ENCODE measurements at regions not wholly inside any gene's neighbourhood (a gene's known extent, or its start where the extent isn't known, plus 50 kb on each side); places are given as distances from the start of the nearest gene placed in this dataset.
"Not testable (repeated sequence)": the region's sequence is repeated elsewhere in the genome, so short reads cannot be mapped to it uniquely, and the experiment has no call there.

- H3K4me3 ChIP-seq (ENCODE audit: low read depth in 1 of 2, low read length in 2 of 2), result no peak overlapping the region
- no peak overlapping the region for H3K4me2 ChIP-seq (ENCODE audit: insufficient read depth, low read length)
- H3K79me2 ChIP-seq (ENCODE audit: insufficient read depth, low read length), result no peaks in the 10 kb centered on the region
- H3K4me1 ChIP-seq (ENCODE audit: insufficient read depth, low read length), result no peaks in the 10 kb centered on the region
- no peak overlapping the region for H3K9ac ChIP-seq (ENCODE audit: low read depth, low read length)
- H4K20me1 ChIP-seq (ENCODE audit: insufficient read depth, low read length), result no peaks in the 10 kb centered on the region
- H3K27ac ChIP-seq (ENCODE audit: low read length), result no peak overlapping the region
- H2AFZ ChIP-seq (ENCODE audit: low read depth, low read length), result no peak overlapping the region
- H3K36me3 ChIP-seq (ENCODE audit: insufficient read depth, low read length), result no peaks in the 10 kb centered on the region
- H3K27me3 ChIP-seq (ENCODE audit: insufficient read depth, low read length, poor library complexity), result no peaks in the 10 kb centered on the region
- DNase-seq (no peak), ATAC-seq (ENCODE audit: insufficient read depth, low read depth) (no peak)
- H3K9me3 ChIP-seq (ENCODE audit: insufficient read depth, low read length, severe bottlenecking), result no peaks in the 10 kb centered on the region
- TF ChIP-seq EZH2 (IDR thresholded peaks at IDR 0.05; ENCODE audit: borderline replicate concordance, low read depth, low read length, severe bottlenecking) (no peak), CTCF (IDR thresholded peaks at IDR 0.05; ENCODE audit: borderline replicate concordance, extremely low read depth, low read length, poor library complexity, severe bottlenecking) (no peak)
Observed at GRCh38 chr18:51253476-51253875, 56.0 kb upstream of the MEX3C start.

GRCh38 chr18:51255693-51256092 is 58.2 kb upstream of the MEX3C start:
- DNase-seq (no peak), ATAC-seq (ENCODE audit: insufficient read depth, low read depth) (no peak)
- Histone ChIP-seq H3K27ac (ENCODE audit: low read length) (no peak overlapping the region), H3K9me3 (ENCODE audit: insufficient read depth, low read length, severe bottlenecking) (no peaks in the 10 kb centered on the region), H3K9ac (ENCODE audit: low read depth, low read length) (no peak overlapping the region), H3K4me1 (ENCODE audit: insufficient read depth, low read length) (no peaks in the 10 kb centered on the region), H3K4me3 (ENCODE audit: low read depth in 1 of 2, low read length in 2 of 2) (no peak overlapping the region), H3K27me3 (ENCODE audit: insufficient read depth, low read length, poor library complexity) (no peaks in the 10 kb centered on the region), H2AFZ (ENCODE audit: low read depth, low read length) (no peak overlapping the region), H4K20me1 (ENCODE audit: insufficient read depth, low read length) (no peaks in the 10 kb centered on the region), H3K79me2 (ENCODE audit: insufficient read depth, low read length) (no peaks in the 10 kb centered on the region), H3K36me3 (ENCODE audit: insufficient read depth, low read length) (no peaks in the 10 kb centered on the region), H3K4me2 (ENCODE audit: insufficient read depth, low read length) (no peak overlapping the region)
- no peak for TF ChIP-seq EZH2 (IDR thresholded peaks at IDR 0.05; ENCODE audit: borderline replicate concordance, low read depth, low read length, severe bottlenecking)
- TF ChIP-seq CTCF (IDR thresholded peaks at IDR 0.05; ENCODE audit: borderline replicate concordance, extremely low read depth, low read length, poor library complexity, severe bottlenecking), result no peak

GRCh38 chr18:51257150-51257549 is 59.7 kb upstream of the MEX3C start:
- H3K9ac ChIP-seq (ENCODE audit: low read depth, low read length), result no peak overlapping the region
- no peak for TF ChIP-seq EZH2 (IDR thresholded peaks at IDR 0.05; ENCODE audit: borderline replicate concordance, low read depth, low read length, severe bottlenecking)
- no peak for TF ChIP-seq CTCF (IDR thresholded peaks at IDR 0.05; ENCODE audit: borderline replicate concordance, extremely low read depth, low read length, poor library complexity, severe bottlenecking)
- no peak overlapping the region for H3K4me3 ChIP-seq (ENCODE audit: low read depth in 1 of 2, low read length in 2 of 2)
- H3K27me3 ChIP-seq (ENCODE audit: insufficient read depth, low read length, poor library complexity), result no peaks in the 10 kb centered on the region
- no peaks in the 10 kb centered on the region for H3K36me3 ChIP-seq (ENCODE audit: insufficient read depth, low read length)
- no peaks in the 10 kb centered on the region for H3K4me1 ChIP-seq (ENCODE audit: insufficient read depth, low read length)
- ATAC-seq (ENCODE audit: insufficient read depth, low read depth) (no peak), DNase-seq (no peak)
- no peak overlapping the region for H3K27ac ChIP-seq (ENCODE audit: low read length)
- H3K9me3 ChIP-seq (ENCODE audit: insufficient read depth, low read length, severe bottlenecking), result no peaks in the 10 kb centered on the region
- H2AFZ ChIP-seq (ENCODE audit: low read depth, low read length), result no peak overlapping the region
- H4K20me1 ChIP-seq (ENCODE audit: insufficient read depth, low read length), result no peaks in the 10 kb centered on the region
- H3K79me2 ChIP-seq (ENCODE audit: insufficient read depth, low read length), result no peaks in the 10 kb centered on the region
- H3K4me2 ChIP-seq (ENCODE audit: insufficient read depth, low read length), result no peak overlapping the region

- Histone ChIP-seq H3K4me1 (ENCODE audit: insufficient read depth, low read length) (no peaks in the 10 kb centered on the region), H4K20me1 (ENCODE audit: insufficient read depth, low read length) (no peaks in the 10 kb centered on the region), H3K9me3 (ENCODE audit: insufficient read depth, low read length, severe bottlenecking) (no peaks in the 10 kb centered on the region), H3K27ac (ENCODE audit: low read length) (no peak overlapping the region), H3K27me3 (ENCODE audit: insufficient read depth, low read length, poor library complexity) (no peaks in the 10 kb centered on the region), H3K4me2 (ENCODE audit: insufficient read depth, low read length) (no peak overlapping the region), H3K4me3 (ENCODE audit: low read depth in 1 of 2, low read length in 2 of 2) (no peak overlapping the region), H2AFZ (ENCODE audit: low read depth, low read length) (no peak overlapping the region), H3K9ac (ENCODE audit: low read depth, low read length) (no peak overlapping the region), H3K79me2 (ENCODE audit: insufficient read depth, low read length) (no peaks in the 10 kb centered on the region), H3K36me3 (ENCODE audit: insufficient read depth, low read length) (no peaks in the 10 kb centered on the region)
- no peak for TF ChIP-seq EZH2 (IDR thresholded peaks at IDR 0.05; ENCODE audit: borderline replicate concordance, low read depth, low read length, severe bottlenecking)
- TF ChIP-seq CTCF (IDR thresholded peaks at IDR 0.05; ENCODE audit: borderline replicate concordance, extremely low read depth, low read length, poor library complexity, severe bottlenecking), result no peak
- ATAC-seq (ENCODE audit: insufficient read depth, low read depth) (no peak), DNase-seq (no peak)
Observed at GRCh38 chr18:51260118-51260517, 62.6 kb upstream of the MEX3C start.

GRCh38 chr18:51266077-51266476 is 68.6 kb upstream of the MEX3C start:
- H3K9me3 ChIP-seq (ENCODE audit: insufficient read depth, low read length, severe bottlenecking); H3K36me3 ChIP-seq (ENCODE audit: insufficient read depth, low read length); H2AFZ ChIP-seq (ENCODE audit: low read depth, low read length); H4K20me1 ChIP-seq (ENCODE audit: insufficient read depth, low read length); DNase-seq; H3K4me3 ChIP-seq (ENCODE audit: low read depth in 1 of 2, low read length in 2 of 2); H3K4me2 ChIP-seq (ENCODE audit: insufficient read depth, low read length); H3K27me3 ChIP-seq (ENCODE audit: insufficient read depth, low read length, poor library complexity); H3K79me2 ChIP-seq (ENCODE audit: insufficient read depth, low read length); ATAC-seq (ENCODE audit: insufficient read depth, low read depth); H3K27ac ChIP-seq (ENCODE audit: low read length); H3K4me1 ChIP-seq (ENCODE audit: insufficient read depth, low read length); H3K9ac ChIP-seq (ENCODE audit: low read depth, low read length): not testable (repeated sequence)
